M059J (cell line): ENCODE measurements at regions not wholly inside any gene's neighbourhood (a gene's known extent, or its start where the extent isn't known, plus 50 kb on each side); places are given as distances from the start of the nearest gene placed in this dataset.
A peak's percentile ranks its signal among the peaks of the same experiment; 100 is the strongest.

Source experiments
- DNase-seq: peaks from one replicate; pipeline ENCODE4 v3.0.0-alpha.2; 2012; ENCODE audit warnings: low read depth

- no peak for DNase-seq
Measured at GRCh38 chr3:162193148-162194095, 696.8 kb downstream of the OTOL1 start.

GRCh38 chr3:162195147-162195546 is 698.5 kb downstream of the OTOL1 start:
- no peak for DNase-seq

GRCh38 chr3:162196964-162197363 is 700.4 kb downstream of the OTOL1 start:
- DNase-seq, result no peak

GRCh38 chr3:162200836-162201235 is 704.2 kb downstream of the OTOL1 start:
- DNase-seq, result peak; percentile 12

GRCh38 chr3:162206648-162207047 is 710.0 kb downstream of the OTOL1 start:
- DNase-seq, result no peak

GRCh38 chr3:162211470-162211869 is 714.9 kb downstream of the OTOL1 start:
- DNase-seq, result no peak

- DNase-seq, result no peak
Measured at GRCh38 chr3:162213196-162213595, 716.6 kb downstream of the OTOL1 start.

GRCh38 chr3:162213956-162214355 is 717.3 kb downstream of the OTOL1 start:
- DNase-seq, result no peak

GRCh38 chr3:162217647-162218046 is 721.0 kb downstream of the OTOL1 start:
- no peak for DNase-seq

GRCh38 chr3:162218479-162218878 is 721.9 kb downstream of the OTOL1 start:
- DNase-seq, result no peak

GRCh38 chr3:162224746-162225145 is 728.1 kb downstream of the OTOL1 start:
- peak; percentile 50 for DNase-seq

GRCh38 chr3:162236949-162237348 is 740.3 kb downstream of the OTOL1 start:
- DNase-seq, result peak; percentile 30

- DNase-seq, result no peak
Measured at GRCh38 chr3:162250782-162251181, 754.2 kb downstream of the OTOL1 start.

- DNase-seq, result no peak
Measured at GRCh38 chr3:162262129-162262528, 765.5 kb downstream of the OTOL1 start.

- DNase-seq, result no peak
Measured at GRCh38 chr3:162263596-162263995, 767.0 kb downstream of the OTOL1 start.

- no peak for DNase-seq
Measured at GRCh38 chr3:162269636-162270458, 773.2 kb downstream of the OTOL1 start.

GRCh38 chr3:162274070-162274469 is 777.5 kb downstream of the OTOL1 start:
- no peak for DNase-seq

- no peak for DNase-seq
Measured at GRCh38 chr3:162278834-162279233, 782.2 kb downstream of the OTOL1 start.

GRCh38 chr3:162285259-162285658 is 788.7 kb downstream of the OTOL1 start:
- DNase-seq, result no peak

GRCh38 chr3:162287600-162287999 is 791.0 kb downstream of the OTOL1 start:
- DNase-seq, result no peak

- peak; percentile 29 for DNase-seq
Measured at GRCh38 chr3:162292409-162292808, 795.8 kb downstream of the OTOL1 start.

- DNase-seq, result peak; percentile 93
Measured at GRCh38 chr3:162295323-162295983, 798.8 kb downstream of the OTOL1 start.
